Progenitor cell of endocrine pancreas (in vitro differentiated cells): ENCODE measurements at regions not wholly inside any gene's neighbourhood (a gene's known extent, or its start where the extent isn't known, plus 50 kb on each side); places are given as distances from the start of the nearest gene placed in this dataset.

Experiments
- DNase-seq: peaks from one replicate; pipeline ENCODE4 v3.0.0; 2021; ENCODE audit warnings: low spot score; ENCODE audit not compliant: unreplicated experiment
- H3K27ac Mint-ChIP-seq: 2 replicates; pipeline ENCODE4 v1.8.0; 2021; ENCODE audit warnings: mild to moderate bottlenecking, moderate library complexity, mixed read lengths
- H3K27me3 Mint-ChIP-seq: 2 replicates; pipeline ENCODE4 v1.8.0; 2021; ENCODE audit warnings: mixed read lengths
- H3K36me3 Mint-ChIP-seq: 2 replicates; pipeline ENCODE4 v1.8.0; 2022; ENCODE audit warnings: mixed read lengths; ENCODE audit not compliant: insufficient read depth
- H3K4me1 Mint-ChIP-seq: 2 replicates; pipeline ENCODE4 v1.8.0; 2021; ENCODE audit warnings: low read depth, mixed read lengths
- H3K4me3 Mint-ChIP-seq: 2 replicates; pipeline ENCODE4 v1.8.0; 2021; ENCODE audit warnings: low read depth, mild to moderate bottlenecking, moderate library complexity, mixed read lengths
- H3K9me3 Mint-ChIP-seq: 2 replicates; pipeline ENCODE4 v1.8.0; 2021; ENCODE audit warnings: low read depth, mixed read lengths
- TF ChIP-seq, protein P1 (sequence below): fragments of 200-600 bp; sonication (generic); IDR thresholded peaks from one replicate; pipeline ENCODE4 v1.5.0; 2021; ENCODE audit warnings: antibody characterized with exemption, mild to moderate bottlenecking; ENCODE audit not compliant: unreplicated experiment

DNA sequence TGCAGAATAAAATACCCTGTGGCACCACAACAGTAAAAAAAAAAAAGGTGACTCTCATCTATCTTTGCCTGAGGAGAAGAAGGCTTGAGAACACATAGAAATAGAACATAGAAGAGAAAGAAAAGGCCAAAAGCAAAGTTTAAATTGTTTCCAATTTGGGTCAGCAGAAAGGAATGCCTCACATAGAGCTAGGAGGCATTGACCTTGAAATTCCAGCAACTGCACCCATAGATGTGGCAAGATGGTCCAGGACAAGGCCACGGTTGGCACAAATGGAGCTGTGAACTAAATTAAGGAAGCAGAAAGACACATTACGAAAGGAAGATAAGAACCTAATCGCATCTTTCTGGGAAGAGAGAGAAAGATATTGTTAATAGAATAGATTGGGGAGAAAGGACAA, 588.3 kb downstream of the LMO4 start:
- Mint-ChIP-seq H3K4me1 (no peaks in the 10 kb centered on the region), H3K4me3 (no peak overlapping the region), H3K27me3 (no peaks in the 10 kb centered on the region), H3K9me3 (peaks cover 14% of the 10 kb centered on the region), H3K36me3 (no peaks in the 10 kb centered on the region), H3K27ac (no peak overlapping the region)
- TF ChIP-seq, protein P1, sequence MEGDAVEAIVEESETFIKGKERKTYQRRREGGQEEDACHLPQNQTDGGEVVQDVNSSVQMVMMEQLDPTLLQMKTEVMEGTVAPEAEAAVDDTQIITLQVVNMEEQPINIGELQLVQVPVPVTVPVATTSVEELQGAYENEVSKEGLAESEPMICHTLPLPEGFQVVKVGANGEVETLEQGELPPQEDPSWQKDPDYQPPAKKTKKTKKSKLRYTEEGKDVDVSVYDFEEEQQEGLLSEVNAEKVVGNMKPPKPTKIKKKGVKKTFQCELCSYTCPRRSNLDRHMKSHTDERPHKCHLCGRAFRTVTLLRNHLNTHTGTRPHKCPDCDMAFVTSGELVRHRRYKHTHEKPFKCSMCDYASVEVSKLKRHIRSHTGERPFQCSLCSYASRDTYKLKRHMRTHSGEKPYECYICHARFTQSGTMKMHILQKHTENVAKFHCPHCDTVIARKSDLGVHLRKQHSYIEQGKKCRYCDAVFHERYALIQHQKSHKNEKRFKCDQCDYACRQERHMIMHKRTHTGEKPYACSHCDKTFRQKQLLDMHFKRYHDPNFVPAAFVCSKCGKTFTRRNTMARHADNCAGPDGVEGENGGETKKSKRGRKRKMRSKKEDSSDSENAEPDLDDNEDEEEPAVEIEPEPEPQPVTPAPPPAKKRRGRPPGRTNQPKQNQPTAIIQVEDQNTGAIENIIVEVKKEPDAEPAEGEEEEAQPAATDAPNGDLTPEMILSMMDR, result no peak
- DNase-seq, result no peak

DNA sequence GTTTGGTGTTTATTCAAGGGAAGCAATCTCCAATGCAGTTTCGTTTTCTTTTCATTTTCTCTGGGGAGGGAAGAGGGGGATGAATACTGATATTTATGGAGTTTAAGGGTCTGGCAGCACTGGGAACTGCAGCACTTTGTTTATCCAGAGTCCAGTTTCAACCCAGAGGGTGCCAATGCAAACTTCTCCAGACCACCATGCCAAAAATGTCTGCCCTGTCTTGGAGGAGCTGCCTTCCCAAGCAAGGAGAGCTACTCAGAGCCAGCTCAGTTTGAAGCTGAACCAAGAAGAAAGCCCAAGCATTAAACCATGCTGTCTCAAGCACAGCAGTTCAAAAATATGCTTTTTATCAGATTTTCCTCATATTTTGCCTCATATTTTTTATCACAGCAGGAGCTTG, 589.7 kb downstream of the LMO4 start:
- no peak overlapping the region for H3K4me3 Mint-ChIP-seq
- peaks cover 7% of the 10 kb centered on the region for H3K9me3 Mint-ChIP-seq
- TF ChIP-seq, protein P1, result no peak
- H3K4me1 Mint-ChIP-seq, result no peaks in the 10 kb centered on the region
- no peak for DNase-seq
- no peaks in the 10 kb centered on the region for H3K36me3 Mint-ChIP-seq
- no peak overlapping the region for H3K27ac Mint-ChIP-seq
- no peaks in the 10 kb centered on the region for H3K27me3 Mint-ChIP-seq

DNA sequence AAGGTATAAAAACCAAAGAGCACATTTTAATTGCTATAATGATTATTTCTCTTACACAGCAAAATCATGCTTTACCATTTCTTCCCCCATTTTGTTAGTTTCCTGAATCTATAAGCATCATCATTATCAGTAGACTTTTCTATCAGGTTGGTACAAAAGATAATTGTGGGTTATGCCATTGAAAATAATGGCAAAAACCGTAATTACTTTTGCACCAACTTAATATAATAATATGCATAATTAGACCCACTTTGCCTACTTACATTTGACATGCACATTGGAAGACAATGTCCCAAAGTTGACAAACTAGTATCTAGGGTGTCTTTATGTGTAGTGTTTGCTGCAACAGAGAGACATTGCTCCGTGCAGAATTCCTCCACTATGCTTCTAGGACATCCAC, 594.2 kb downstream of the LMO4 start:
- Mint-ChIP-seq H3K9me3 (no peaks in the 10 kb centered on the region), H3K27ac (no peak overlapping the region), H3K4me3 (no peak overlapping the region), H3K4me1 (peaks cover 3% of the 10 kb centered on the region), H3K27me3 (no peaks in the 10 kb centered on the region), H3K36me3 (no peaks in the 10 kb centered on the region)
- TF ChIP-seq, protein P1, result no peak
- no peak for DNase-seq

DNA sequence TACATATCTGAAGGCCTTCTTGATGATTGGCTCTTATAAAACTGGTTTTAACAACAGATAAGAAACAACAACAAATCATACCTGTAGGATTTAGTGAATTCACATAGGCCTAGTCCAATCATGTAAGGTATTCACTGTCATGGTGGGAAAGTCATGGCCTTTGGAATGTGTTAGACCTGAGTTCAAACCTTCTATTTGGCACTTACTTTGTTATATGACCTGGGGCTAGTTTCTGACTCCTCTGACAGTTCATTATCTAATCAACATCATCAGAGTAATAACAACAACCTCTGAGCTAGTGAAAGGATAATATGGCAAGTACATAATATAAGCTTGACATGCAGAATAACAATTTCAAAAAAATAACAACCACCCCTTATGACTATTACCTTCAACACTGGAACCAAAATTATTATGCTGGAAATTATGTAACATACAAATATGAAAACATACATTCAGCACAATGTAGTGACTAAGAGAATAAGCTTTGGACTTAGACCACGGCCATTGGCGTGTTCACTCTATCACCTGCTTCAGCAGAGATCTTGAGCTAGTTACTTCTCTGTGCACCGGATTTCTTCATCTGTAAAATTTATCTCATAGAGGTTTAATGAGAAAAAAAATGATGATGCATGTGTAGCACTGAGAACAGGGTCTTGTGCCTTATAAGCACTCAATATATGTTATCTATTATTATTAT, 597.6 kb downstream of the LMO4 start:
- Mint-ChIP-seq H3K4me1 (peaks cover 3% of the 10 kb centered on the region), H3K36me3 (no peaks in the 10 kb centered on the region), H3K27ac (no peak overlapping the region), H3K4me3 (no peak overlapping the region), H3K27me3 (no peaks in the 10 kb centered on the region), H3K9me3 (peaks cover 5% of the 10 kb centered on the region)
- TF ChIP-seq, protein P1, result no peak
- DNase-seq, result no peak

DNA sequence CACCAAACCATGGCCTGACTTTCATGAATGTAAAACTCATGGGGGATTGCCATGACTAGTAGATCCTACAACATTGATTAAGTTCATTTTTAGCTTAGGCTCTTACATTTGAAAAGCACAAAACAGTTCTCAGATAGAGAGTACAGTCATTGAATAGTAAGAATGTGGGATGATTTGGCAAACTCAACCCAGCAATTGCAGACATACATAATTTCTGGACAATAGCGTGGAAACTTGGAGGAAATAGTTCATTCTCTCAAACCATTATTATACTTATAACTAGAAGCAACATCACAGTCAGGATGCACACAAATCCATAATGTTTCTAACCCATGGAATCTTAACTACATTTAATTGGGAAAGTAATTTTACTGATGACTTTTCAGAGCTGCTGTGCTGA, 598.2 kb downstream of the LMO4 start:
- Mint-ChIP-seq H3K27ac (no peak overlapping the region), H3K4me1 (peaks cover 3% of the 10 kb centered on the region), H3K9me3 (peaks cover 8% of the 10 kb centered on the region), H3K36me3 (no peaks in the 10 kb centered on the region), H3K27me3 (no peaks in the 10 kb centered on the region), H3K4me3 (no peak overlapping the region)
- TF ChIP-seq, protein P1, result no peak
- DNase-seq, result no peak
